ENCODE measurements at regions not wholly inside any gene's neighbourhood (a gene's known extent, or its start where the extent isn't known, plus 50 kb on each side); places are given as distances from the start of the nearest gene placed in this dataset.
A peak's percentile ranks its signal among the peaks of the same experiment; 100 is the strongest.
"Not testable (repeated sequence)": the region's sequence is repeated elsewhere in the genome, so short reads cannot be mapped to it uniquely, and the experiment has no call there.

DNA sequence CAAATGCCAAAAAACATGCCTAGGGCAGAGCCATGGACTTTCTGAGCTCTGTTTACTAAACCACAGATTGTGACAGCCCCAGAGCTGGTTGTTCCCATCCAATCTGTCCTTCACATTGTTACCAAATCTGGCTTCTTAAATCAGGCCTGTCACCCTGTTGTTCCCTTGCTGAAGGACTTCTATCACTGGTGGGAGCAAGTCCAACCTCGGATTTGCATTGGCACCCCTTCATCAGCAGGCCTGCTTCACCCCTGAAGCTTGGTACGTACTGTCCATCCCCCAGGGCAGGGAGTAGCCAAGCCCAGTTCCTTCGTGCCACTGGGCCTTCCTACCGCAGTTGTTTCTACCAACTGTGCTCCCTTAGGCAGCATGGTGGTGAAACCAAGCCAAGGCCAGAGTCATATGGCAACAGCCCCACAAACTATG lies 357.3 kb upstream of the JARID2 start:
- DNase-seq (peak; percentile 71), ATAC-seq (peak; percentile 94)
- intact Hi-C loops (cut with micrococcal nuclease): no loop called here

DNA sequence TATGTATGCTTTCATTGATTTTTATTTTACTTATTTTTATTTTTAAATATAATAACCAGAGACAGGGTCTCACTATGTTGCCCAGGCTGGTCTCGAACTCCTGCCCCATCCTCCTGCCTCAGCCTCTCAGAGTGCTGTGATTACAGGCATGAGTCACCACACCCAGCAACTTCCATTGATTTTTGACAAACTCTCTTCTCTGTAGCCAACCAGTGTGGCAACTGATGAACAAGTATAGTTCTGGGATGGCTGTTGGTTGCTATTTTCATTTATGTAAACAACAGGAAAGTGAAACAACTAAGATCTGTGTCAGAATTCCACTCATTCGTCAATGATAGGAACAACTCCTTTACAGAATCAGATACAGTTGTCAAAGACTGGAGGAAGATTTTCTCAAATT lies 356.7 kb upstream of the JARID2 start:
- no peak for ATAC-seq
- no peak for DNase-seq
- intact Hi-C loops (cut with micrococcal nuclease): no loop called here

DNA sequence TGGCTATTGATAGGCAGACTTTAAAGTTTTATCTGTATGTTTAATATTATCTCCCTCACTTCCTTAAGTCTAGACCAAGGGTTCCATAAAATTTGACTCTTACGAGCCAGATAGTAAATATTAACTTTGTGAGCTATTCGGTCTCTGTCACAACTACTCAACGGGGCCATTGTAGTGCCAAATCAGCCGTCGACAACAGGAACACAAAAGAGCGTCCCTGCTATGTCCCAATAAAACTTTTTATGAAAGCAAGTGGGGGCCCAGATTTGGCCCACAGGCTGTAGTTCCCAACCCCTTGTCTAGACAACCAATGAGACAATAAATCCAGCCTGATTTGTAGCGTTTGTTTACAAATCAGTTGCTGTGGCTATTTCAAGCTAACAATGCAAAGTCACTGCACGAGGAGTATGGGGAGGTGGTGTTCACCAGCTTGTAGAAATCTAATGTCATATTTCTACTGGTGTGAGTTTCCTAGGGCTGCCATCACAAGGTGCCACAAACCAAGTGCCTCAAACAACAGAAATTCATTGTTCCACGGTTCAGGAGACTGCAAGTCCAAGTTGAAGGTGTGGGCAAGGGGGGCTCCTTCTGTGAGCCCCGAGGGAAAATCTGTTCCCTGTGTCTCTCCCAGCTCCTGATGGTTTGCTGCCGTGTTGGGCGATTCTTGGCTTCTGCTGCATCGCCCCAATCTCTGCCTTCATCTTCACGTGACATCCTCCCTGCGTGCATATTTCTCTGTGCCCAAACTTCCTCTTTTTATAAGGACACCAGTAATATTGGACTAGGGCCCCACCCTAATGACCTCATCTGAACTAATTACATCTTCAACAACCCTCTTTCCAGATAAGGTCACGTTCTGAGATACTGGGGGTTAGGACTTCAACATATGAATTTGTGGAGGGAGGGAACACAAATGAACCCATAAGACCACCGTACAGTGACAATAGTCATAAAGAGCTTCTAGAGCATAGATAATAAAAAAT lies 356.0 kb upstream of the JARID2 start:
- intact Hi-C loops (cut with micrococcal nuclease): no loop called here

DNA sequence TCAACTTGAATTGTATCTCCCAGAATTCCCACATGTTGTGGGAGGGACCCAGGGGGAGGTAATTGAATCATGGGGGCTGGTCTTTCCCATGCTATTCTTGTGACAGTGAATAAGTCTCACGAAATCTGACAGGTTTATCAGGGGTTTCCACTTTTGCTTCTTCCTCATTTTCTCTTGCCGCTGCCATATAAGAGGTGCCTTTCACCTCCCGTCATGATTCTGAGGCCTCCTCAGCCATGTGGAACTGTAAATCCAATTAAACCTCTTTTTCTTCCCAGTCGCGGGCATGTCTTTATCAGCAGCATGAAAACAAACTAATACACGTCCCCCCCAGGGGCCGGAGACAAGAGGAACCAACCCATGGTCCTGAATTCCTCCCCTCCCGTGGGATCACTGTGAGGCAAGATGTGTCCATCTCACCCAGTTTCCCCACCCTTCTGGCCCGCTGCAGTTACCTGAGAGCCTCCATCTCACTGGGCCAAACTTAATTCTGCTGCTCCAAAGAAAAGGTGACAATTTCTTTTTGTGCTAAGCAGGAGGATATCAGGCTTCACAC lies 354.0 kb upstream of the JARID2 start:
- DNase-seq; intact Hi-C loops (cut with micrococcal nuclease); ATAC-seq: not testable (repeated sequence)

More for the DNA sequence above, 356.0 kb upstream of the JARID2 start:
- DNase-seq: no peak
- no peak for ATAC-seq

DNA sequence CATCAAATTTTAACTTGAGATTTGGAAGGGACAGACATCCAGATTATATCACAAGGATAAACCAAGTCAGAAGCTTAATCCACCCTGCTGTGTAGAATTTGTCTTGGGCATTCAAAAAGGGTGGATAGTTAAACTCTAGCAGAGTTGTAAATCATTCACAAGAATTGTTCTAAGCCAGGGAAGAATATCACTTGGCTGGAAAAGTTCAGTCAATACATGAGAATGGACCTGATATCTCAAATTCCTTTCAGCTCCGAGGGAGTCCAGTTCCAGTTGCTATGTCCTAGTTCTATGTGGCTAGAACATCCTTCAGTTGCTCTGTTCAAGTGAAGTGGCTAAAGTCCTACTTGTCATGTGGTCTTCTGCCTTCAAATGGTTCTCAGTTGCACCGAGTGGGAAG lies 351.8 kb upstream of the JARID2 start:
- intact Hi-C loops (cut with micrococcal nuclease): no loop called here
- no peak for DNase-seq
- no peak for ATAC-seq

DNA sequence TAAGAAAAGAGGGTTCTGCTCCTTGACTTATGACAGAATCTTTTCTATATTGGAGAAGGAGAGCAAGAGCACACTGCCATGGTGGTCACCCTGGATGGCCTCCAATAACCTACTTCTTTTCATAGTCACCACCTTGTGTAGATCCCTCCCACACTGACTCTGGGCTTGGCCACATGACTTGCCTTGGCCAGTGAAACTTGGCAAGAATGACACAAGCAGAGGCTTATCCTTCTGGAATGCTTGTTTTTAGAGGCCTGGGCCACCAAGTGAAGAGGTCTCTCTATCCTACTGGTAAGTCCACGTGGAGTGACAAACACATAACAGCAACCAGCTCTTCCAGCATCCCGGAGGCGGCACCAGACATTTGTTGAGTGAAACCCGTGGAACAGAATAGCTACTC lies 349.4 kb upstream of the JARID2 start:
- ATAC-seq (no peak), DNase-seq (no peak)
- intact Hi-C loops (cut with micrococcal nuclease): no loop called here

DNA sequence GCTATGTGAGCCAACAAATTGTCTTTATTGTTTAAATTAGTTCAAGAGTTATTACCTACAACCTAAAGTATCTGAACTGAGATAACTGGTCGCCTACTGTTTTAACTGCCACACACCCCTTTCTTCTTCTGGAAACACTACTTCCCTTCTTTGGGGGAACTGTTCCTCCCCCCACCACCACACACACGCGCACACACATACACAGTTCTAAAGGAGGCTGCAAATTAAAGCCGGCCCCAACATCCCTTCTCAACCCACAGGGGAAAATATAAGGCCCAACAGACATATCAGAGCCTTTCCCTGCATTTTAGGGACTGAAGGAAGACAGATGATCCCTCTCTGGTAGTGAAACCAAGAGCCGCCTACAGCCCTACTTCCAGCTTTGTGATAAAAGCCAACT lies 348.0 kb upstream of the JARID2 start:
- intact Hi-C loops (cut with micrococcal nuclease): no loop called here
- no peak for ATAC-seq
- DNase-seq: no peak

DNA sequence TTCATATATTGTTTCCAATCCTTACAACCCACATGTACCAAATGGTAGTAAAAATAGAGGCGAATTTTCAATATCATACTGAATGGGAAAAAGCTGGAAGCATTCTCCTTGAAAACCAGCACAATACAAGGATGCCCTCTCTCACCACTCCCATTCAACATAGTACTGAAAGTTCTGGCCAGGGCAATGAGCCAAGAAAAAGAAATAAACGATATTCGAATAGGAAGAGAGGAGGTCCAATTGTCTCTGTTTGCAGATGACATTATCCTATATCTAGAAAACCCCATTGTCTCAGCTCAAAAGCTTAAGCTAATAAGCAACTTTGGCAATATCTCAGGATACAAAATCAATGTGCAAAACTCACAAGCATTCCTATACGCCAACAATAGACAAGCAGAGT lies 346.4 kb upstream of the JARID2 start:
- intact Hi-C loops (cut with micrococcal nuclease); DNase-seq; ATAC-seq: not testable (repeated sequence)

DNA sequence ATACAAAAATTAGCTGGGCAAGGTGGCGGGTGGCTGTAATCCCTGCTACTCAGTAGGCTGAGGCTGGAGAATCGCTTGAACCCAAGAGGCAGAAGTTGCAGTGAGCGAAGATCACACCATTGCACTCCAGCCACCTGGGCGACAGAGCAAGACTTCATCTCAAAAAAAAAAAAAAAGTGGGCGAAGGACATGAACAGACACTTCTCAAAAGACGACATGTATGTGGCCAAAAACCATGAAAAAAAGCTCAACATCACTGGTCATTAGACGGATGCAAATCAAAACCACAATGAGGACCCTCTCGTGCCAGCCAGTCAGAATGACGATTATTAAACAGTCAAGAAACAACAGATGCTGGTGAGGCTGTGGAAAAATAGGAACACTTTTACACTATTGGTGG lies 344.9 kb upstream of the JARID2 start:
- intact Hi-C loops (cut with micrococcal nuclease): no loop called here
- ATAC-seq: no peak

DNA sequence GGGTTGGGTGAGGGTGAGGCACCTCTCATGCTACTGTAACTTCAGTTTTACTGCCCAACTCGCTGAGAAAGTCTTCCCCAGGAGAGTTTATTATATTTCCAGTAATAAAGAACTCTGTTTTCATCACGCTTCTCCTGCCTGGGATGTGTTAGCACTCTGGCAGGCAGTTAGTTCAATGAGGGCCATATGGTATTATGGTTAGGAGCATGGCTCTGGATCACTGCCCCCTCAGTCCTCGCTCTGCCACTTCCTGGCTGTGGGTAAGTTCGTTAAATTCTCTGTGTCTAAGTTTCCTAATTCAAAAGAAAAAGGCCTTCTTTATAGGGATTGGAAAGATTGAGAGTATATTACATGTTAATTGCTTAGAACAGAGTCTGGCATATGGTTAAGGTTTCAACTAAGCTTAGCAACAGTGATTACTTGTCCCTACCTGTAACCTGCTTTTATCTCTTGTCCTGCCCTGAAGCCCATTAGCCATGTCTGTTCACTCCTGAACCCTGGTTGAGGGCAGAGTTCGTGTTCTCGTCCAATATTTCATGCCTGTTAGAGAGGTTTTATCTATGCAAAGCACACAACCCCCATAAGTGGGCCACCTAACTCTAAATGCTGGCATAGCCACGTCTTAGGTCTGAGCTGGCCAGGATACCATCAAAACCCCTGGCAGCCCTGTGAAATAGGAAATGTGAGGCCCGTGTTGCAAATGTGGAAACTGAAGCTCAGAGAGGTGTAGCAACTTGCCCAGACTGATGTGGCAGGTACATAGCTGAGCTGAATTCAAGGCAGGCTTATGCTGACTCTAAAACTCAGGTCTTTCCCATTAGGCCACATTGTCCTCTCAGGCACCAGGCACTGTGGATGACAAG lies 342.5 kb upstream of the JARID2 start:
- DNase-seq (no peak), ATAC-seq (no peak)
- intact Hi-C loops (cut with micrococcal nuclease): no loop called here

More for the DNA sequence above, 344.9 kb upstream of the JARID2 start:
- DNase-seq: no peak

DNA sequence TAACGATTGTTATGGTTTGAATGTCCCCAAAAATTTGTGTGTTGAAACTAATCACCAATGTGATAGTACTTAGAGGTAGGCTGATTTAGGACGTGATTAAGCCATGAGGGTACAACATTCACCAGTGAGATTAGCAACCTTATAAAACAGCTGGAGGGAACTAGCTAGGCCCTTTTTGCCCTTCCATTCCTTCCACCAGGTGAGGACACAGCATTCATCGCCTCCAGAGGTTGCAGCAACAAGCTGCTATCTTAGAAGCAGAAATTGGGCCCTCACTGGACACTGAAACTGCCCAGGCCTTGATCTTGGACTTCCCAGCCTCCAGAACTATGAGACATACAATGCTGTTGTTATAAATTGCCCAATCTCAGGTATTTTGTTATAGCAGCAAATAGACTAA lies 340.7 kb upstream of the JARID2 start:
- intact Hi-C loops (cut with micrococcal nuclease): no loop called here
- ATAC-seq: no peak
- DNase-seq: no peak

DNA sequence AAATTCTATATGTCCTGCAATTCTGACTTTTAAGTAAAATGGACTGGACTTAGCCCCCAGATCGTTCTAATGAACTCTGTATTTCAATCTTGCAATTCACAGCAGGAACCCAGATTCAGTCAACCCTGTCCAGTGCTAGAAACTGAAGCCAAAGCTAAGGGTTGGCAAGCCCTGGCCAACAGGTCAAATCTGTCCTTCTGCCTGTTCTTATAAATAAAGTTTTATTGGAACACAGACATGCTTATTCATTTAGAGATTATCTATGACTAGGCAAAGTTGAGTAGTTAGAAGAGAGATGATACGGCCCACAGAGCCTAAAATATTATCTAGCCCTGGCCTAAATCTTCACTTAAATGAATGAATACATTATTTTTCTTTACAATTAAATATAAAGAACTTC lies 339.2 kb upstream of the JARID2 start:
- ATAC-seq (no peak), DNase-seq (no peak)
- intact Hi-C loops (cut with micrococcal nuclease): no loop called here

DNA sequence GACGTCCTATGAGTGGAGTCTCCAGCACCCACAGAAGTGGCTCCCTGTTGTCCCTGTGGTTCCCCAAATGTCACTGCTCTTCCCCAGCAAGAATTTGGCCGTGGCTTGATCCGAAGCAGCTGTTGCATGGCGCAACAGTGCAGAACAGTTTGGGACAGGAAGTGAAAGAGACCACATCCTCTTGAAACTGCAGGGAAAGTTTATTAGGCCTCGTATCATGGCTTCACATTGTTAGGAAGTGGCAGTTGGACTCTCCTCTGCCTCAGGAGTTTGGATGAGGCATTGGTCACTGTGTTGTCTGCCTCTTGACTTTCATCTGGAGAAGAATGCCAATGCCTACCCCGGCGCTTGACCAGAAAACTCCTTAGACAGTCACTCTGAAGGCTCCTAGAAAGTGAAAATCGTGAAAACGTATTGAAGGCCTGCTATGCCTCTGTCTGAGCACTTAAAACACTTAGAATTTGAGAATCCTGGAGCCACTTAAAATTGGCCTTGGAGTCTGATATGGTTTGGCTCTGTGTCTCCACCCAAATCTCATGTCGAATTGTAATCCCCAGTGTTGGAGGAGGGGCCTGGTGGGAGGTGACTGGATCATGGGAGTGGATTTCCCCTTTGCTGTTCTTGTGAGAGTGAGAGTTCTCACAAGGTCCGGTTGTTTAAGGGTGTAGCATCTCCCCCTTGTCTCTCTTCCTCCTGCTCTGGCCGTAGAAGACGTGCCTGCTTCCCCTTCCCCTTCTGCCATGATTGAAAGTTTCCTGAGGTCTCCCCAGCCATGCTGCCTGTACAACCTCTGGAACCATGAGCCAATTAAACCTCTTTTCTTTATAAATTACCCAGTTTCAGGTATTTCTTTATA lies 334.9 kb upstream of the JARID2 start:
- peak; percentile 87 for ATAC-seq
- intact Hi-C loops (cut with micrococcal nuclease): no loop called here
- peak; percentile 54 for DNase-seq

DNA sequence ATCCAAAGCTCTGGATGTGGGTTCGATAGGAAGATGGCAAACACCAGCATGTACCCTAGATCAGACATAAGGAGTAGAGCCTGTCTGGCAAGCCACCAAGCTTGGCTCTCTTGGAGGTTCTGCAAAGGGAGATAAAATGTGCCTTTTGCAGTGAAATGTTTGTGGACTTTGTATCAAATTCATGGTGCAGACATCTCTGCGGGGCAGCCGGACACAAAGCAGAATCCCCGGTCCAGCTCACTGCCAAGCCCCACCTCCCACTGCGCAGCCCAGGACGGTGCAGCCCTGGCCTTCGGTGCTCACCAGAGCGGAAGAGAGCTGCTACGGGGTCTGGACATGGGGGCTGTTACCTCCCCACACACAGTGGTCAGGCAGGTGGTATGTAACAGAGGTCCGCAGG lies 333.6 kb upstream of the JARID2 start:
- no peak for ATAC-seq
- intact Hi-C loops (cut with micrococcal nuclease): no loop called here
- DNase-seq: no peak

DNA sequence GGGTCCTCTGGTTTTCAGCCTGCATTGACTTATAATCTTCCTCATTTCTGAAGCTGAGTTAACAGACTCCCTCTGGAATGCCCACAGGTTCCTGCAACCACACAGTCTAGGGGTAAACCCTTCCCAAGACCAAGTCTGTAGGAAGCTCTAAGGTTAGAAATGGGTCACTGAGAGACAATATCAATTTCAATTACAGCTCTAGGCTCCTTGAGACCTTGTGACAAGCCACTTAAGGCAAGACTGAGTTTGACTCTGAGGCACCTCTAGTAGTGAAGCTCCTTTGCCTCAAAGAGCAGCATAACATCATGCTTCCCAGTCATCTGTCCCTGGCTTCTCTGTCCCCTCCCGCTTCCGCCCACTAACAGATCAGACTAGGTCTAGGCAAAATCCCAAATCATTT lies 333.2 kb upstream of the JARID2 start:
- intact Hi-C loops (cut with micrococcal nuclease): no loop called here
- DNase-seq (no peak), ATAC-seq (no peak)

DNA sequence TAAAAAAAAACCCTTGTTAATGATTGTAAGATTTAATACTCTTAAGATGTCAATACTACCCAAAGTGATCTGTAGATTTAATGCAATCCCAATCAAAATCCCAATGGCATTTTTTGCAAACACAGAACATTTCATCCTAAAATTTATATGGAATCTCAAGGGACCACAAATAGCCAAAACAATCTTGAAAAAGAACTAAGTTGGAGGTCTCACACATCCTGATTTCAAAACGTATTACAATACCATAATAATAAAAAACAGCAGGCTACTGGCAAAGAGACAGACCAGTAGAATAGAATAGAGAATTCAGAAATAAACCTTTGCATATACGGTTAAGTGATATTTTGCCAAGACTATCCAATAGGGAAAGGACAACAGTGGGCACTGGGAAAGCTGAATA lies 331.9 kb upstream of the JARID2 start:
- ATAC-seq: no peak
- DNase-seq: no peak
- intact Hi-C loops (cut with micrococcal nuclease): no loop called here

DNA sequence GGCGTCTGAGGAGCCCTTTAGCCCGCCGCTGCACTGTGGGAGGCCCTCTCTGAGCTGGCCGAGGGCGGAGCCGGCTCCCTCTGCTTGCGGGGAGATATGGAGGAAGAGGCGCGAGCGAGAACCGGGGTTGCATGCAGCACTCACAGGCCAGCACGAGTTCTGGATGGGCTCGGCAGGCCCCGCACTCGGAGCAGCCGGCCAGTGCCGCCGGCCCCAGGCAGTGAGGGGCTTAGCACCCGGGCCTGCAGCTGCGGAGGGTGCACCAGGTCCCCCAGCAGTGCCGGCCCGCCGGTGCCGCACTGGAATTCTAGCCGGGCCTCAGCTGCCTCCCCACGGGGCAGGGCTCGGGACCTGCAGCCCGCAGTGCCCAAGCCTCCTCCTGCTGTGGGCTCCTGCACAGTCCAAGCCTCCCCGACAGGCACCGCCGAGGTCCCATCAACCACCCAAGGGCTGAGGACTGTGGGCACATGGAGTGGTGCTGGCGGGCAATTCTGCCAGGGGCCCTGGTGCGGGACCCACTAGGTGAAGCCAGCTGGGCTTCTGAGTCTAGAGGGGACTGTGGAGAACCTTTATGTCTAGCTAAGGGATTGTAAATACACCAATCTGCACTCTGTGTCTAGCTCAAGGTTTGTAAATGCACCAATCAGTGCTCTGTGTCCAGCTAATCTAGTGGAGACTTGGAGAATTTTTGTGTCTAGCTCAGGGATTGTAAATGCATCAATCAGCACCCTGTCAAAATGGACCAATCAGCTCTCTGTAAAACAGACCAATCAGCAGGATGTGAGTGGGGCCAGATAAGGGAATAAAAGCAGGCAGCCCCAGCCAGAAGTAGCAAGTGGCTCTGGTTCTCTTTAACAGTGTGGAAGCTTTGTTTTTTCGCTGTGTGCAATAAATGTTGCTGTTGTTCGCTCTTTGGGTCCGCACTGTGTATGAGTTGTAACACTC lies 329.7 kb upstream of the JARID2 start:
- ATAC-seq: no peak
- intact Hi-C loops (cut with micrococcal nuclease): no loop called here
- no peak for DNase-seq
